ENCODE measurements at regions not wholly inside any gene's neighbourhood (a gene's known extent, or its start where the extent isn't known, plus 50 kb on each side); places are given as distances from the start of the nearest gene placed in this dataset.
"Not testable (repeated sequence)": the region's sequence is repeated elsewhere in the genome, so short reads cannot be mapped to it uniquely, and the experiment has no call there.

DNA sequence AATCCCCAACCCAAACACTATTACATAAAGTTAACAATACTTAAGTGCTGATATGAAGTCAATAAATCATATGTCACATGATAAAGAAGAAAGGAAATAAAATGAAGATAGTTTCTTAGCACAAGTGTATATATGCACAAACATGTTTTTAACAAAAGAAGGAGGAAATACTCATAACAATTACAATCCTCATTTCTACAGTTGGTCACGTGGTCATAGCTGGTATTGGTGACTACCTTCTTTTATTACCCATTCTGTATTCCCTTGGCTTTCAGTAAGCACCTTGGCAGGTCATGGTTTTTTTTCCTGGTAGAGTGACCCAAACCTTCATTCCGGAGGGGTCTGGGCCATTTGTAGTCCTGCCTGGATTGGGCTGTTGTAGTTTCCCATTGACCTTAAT lies 137.1 kb upstream of the KCND3 start:
- H3K9me3 ChIP-seq (ENCODE audit: low read depth): no peaks in the 10 kb centered on the region
- no peak overlapping the region for H3K4me3 ChIP-seq
- H4K20me1 ChIP-seq (ENCODE audit: low read depth): no peaks in the 10 kb centered on the region
- no peaks in the 10 kb centered on the region for H3K36me3 Mint-ChIP-seq
- no peak overlapping the region for H3K27ac Mint-ChIP-seq
- no peak overlapping the region for H2AFZ ChIP-seq (replicated peaks)
- DNase-seq (ENCODE audit: low spot score): no peak
- H3K4me2 ChIP-seq: no peak overlapping the region
- no peaks in the 10 kb centered on the region for H3K27me3 Mint-ChIP-seq (ENCODE audit: insufficient read depth, low read depth)
- H3K27ac ChIP-seq: no peak overlapping the region
- H3K4me3 Mint-ChIP-seq: no peak overlapping the region
- no peak overlapping the region for H3K9ac ChIP-seq
- H3K9me3 Mint-ChIP-seq: no peaks in the 10 kb centered on the region
- H3K36me3 ChIP-seq: no peaks in the 10 kb centered on the region
- H3K4me1 Mint-ChIP-seq: no peaks in the 10 kb centered on the region
- H3K79me2 ChIP-seq (ENCODE audit: low read depth): no peaks in the 10 kb centered on the region
- TF ChIP-seq EZH2 (IDR thresholded peaks at IDR 0.05) (no peak), EZH2phosphoT487 (IDR thresholded peaks at IDR 0.05) (no peak)
- TF ChIP-seq, protein P1, sequence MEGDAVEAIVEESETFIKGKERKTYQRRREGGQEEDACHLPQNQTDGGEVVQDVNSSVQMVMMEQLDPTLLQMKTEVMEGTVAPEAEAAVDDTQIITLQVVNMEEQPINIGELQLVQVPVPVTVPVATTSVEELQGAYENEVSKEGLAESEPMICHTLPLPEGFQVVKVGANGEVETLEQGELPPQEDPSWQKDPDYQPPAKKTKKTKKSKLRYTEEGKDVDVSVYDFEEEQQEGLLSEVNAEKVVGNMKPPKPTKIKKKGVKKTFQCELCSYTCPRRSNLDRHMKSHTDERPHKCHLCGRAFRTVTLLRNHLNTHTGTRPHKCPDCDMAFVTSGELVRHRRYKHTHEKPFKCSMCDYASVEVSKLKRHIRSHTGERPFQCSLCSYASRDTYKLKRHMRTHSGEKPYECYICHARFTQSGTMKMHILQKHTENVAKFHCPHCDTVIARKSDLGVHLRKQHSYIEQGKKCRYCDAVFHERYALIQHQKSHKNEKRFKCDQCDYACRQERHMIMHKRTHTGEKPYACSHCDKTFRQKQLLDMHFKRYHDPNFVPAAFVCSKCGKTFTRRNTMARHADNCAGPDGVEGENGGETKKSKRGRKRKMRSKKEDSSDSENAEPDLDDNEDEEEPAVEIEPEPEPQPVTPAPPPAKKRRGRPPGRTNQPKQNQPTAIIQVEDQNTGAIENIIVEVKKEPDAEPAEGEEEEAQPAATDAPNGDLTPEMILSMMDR (IDR thresholded peaks at IDR 0.05): no peak
- no peaks in the 10 kb centered on the region for H3K4me1 ChIP-seq
- H3F3A ChIP-seq (ENCODE audit: low read depth): no peaks in the 10 kb centered on the region
- H3K27me3 ChIP-seq: no peaks in the 10 kb centered on the region

DNA sequence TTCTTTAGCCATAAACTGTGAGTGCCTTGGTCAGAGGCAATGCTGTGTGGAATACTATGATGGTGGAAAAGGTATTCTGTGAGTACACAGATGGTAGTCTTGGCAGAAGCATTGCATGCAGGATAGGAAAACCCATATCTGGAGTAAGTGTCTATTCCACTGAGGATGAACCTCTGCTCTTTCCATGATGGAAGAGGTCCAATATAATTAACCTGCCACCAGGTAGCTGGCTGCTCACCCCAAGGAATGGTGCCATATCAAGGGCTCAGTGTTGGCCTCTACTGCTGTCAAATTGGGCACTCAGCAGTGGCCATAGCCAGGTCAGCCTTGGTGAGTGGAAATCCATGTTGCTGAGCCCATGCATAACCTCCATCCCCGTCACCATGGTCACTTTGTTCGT lies 138.1 kb upstream of the KCND3 start:
- H3K4me3 ChIP-seq; H3K4me1 Mint-ChIP-seq; H3K9ac ChIP-seq; H3K27me3 Mint-ChIP-seq (ENCODE audit: insufficient read depth, low read depth); H3K9me3 Mint-ChIP-seq; H3K36me3 Mint-ChIP-seq; H3K4me2 ChIP-seq; H3F3A ChIP-seq (ENCODE audit: low read depth); H3K9me3 ChIP-seq (ENCODE audit: low read depth); H4K20me1 ChIP-seq (ENCODE audit: low read depth); H3K27me3 ChIP-seq; H3K27ac ChIP-seq; H3K4me3 Mint-ChIP-seq; H2AFZ ChIP-seq (replicated peaks); H3K79me2 ChIP-seq (ENCODE audit: low read depth); H3K36me3 ChIP-seq; H3K4me1 ChIP-seq; H3K27ac Mint-ChIP-seq; DNase-seq (ENCODE audit: low spot score): not testable (repeated sequence)

DNA sequence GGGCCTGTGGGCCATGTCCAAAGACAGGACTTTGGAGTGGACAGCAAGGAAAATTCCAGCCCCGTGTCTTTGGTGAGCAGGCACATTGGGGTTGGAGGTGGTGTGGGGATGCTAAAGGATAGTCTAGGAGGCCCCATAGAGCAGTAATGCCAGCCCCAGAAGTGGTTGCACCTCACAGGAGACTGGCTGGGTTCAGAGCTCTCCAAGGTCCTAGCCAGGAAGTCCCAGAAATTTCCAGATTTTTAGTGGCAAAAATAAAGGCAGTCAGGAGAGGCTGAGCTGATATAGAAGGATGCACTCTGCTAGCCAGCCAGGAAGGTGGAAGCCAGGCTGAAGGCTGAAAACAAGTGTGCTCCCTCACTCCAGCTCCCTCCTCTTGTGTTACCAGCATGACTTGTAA lies 144.0 kb upstream of the KCND3 start:
- Histone ChIP-seq H3K4me3 (no peak overlapping the region), H3F3A (ENCODE audit: low read depth) (no peaks in the 10 kb centered on the region), H3K79me2 (ENCODE audit: low read depth) (no peaks in the 10 kb centered on the region), H3K27ac (no peak overlapping the region), H4K20me1 (ENCODE audit: low read depth) (no peaks in the 10 kb centered on the region), H3K9me3 (ENCODE audit: low read depth) (no peaks in the 10 kb centered on the region), H2AFZ (replicated peaks) (no peak overlapping the region), H3K4me2 (no peak overlapping the region), H3K9ac (no peak overlapping the region), H3K4me1 (no peaks in the 10 kb centered on the region), H3K36me3 (no peaks in the 10 kb centered on the region), H3K27me3 (peaks cover 14% of the 10 kb centered on the region)
- TF ChIP-seq, protein P1 (IDR thresholded peaks at IDR 0.05): no peak
- no peak for TF ChIP-seq EZH2 (IDR thresholded peaks at IDR 0.05)
- no peak for TF ChIP-seq EZH2phosphoT487 (IDR thresholded peaks at IDR 0.05)
- no peaks in the 10 kb centered on the region for H3K4me1 Mint-ChIP-seq
- no peak for DNase-seq (ENCODE audit: low spot score)
- no peak overlapping the region for H3K4me3 Mint-ChIP-seq
- no peak overlapping the region for H3K27ac Mint-ChIP-seq
- H3K27me3 Mint-ChIP-seq (ENCODE audit: insufficient read depth, low read depth): peaks cover 7% of the 10 kb centered on the region
- H3K9me3 Mint-ChIP-seq: no peaks in the 10 kb centered on the region
- H3K36me3 Mint-ChIP-seq: no peaks in the 10 kb centered on the region

DNA sequence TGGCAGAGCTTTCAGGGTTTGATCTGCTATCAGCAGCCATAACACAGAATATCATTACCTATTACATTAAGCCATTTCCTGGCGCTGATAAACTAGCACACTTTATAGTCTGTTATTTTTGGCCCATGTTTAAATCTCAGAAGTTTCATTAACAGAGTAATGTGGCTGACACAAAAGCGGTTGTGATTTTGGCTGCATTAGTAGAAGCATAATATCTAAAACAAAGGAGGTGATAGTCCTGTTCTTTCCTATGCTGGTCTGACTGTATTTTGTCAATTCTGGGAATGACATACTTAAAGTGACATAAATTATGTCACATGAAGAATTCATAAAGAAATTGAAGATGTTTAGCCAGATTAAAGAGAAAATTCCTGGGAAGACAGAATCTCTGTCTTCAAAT lies 151.3 kb upstream of the KCND3 start:
- Histone ChIP-seq H3K4me2 (no peak overlapping the region), H3K9me3 (ENCODE audit: low read depth) (no peaks in the 10 kb centered on the region), H2AFZ (replicated peaks) (no peak overlapping the region), H3K9ac (no peak overlapping the region), H3K27me3 (peaks cover 30% of the 10 kb centered on the region), H3K4me3 (no peak overlapping the region), H3F3A (ENCODE audit: low read depth) (no peaks in the 10 kb centered on the region), H3K27ac (no peak overlapping the region), H3K4me1 (no peaks in the 10 kb centered on the region), H4K20me1 (ENCODE audit: low read depth) (no peaks in the 10 kb centered on the region), H3K79me2 (ENCODE audit: low read depth) (no peaks in the 10 kb centered on the region), H3K36me3 (no peaks in the 10 kb centered on the region)
- no peaks in the 10 kb centered on the region for H3K36me3 Mint-ChIP-seq
- H3K4me1 Mint-ChIP-seq: peaks cover 9% of the 10 kb centered on the region
- TF ChIP-seq EZH2phosphoT487 (IDR thresholded peaks at IDR 0.05) (no peak), EZH2 (IDR thresholded peaks at IDR 0.05) (no peak)
- TF ChIP-seq, protein P1 (IDR thresholded peaks at IDR 0.05): no peak
- no peak overlapping the region for H3K4me3 Mint-ChIP-seq
- peaks cover 11% of the 10 kb centered on the region for H3K27me3 Mint-ChIP-seq (ENCODE audit: insufficient read depth, low read depth)
- H3K27ac Mint-ChIP-seq: no peak overlapping the region
- DNase-seq (ENCODE audit: low spot score): no peak
- H3K9me3 Mint-ChIP-seq: no peaks in the 10 kb centered on the region
